ENCODE measurements at regions not wholly inside any gene's neighbourhood (a gene's known extent, or its start where the extent isn't known, plus 50 kb on each side); places are given as distances from the start of the nearest gene placed in this dataset.

- TF ChIP-seq EZH2phosphoT487 (IDR thresholded peaks at IDR 0.05; ENCODE audit: low read depth) (no peak), CTCF (IDR thresholded peaks at IDR 0.05; ENCODE audit: low read depth, low read length) (no peak)
Observed at GRCh38 chr3:154548341-154548740, 118.4 kb upstream of the GPR149 start.
